Skeletal muscle tissue (tissue), 3 donors: ENCODE measurements at regions not wholly inside any gene's neighbourhood (a gene's known extent, or its start where the extent isn't known, plus 50 kb on each side); places are given as distances from the start of the nearest gene placed in this dataset.
"Not testable (repeated sequence)": the region's sequence is repeated elsewhere in the genome, so short reads cannot be mapped to it uniquely, and the experiment has no call there.

Experiments
- H3K27ac ChIP-seq: one replicate; pipeline ENCODE4 v1.7.0; 2013; ENCODE audit warnings: mild to moderate bottlenecking, low read depth, low read length, inconsistent platforms
- H3K27me3 ChIP-seq, 3 donors: one replicate each; pipeline ENCODE4 v1.7.0; 2013; ENCODE audit warnings: low read length in 3 of 3; ENCODE audit not compliant: control insufficient read depth in 3 of 3, insufficient read depth in 3 of 3
- H3K36me3 ChIP-seq, 3 donors: one replicate each; pipeline ENCODE4 v1.7.0; 2013; ENCODE audit warnings: low read length in 3 of 3; ENCODE audit not compliant: control insufficient read depth in 3 of 3, insufficient read depth in 3 of 3
- H3K4me1 ChIP-seq, 3 donors: one replicate each; pipeline ENCODE4 v1.7.0; 2013; ENCODE audit warnings: low read length in 3 of 3, mild to moderate bottlenecking in 3 of 3; ENCODE audit not compliant: control insufficient read depth in 3 of 3, insufficient read depth in 3 of 3
- H3K4me3 ChIP-seq, 3 donors: one replicate each; pipeline ENCODE4 v1.7.0; 2013; ENCODE audit warnings: low read length in 3 of 3
- H3K9ac ChIP-seq, 3 donors: one replicate each; pipeline ENCODE4 v1.7.0; 2013; ENCODE audit warnings: low read length in 3 of 3, mild to moderate bottlenecking in 3 of 3, moderate library complexity in 2 of 3, low read depth in 1 of 3
- H3K9me3 ChIP-seq, 3 donors: one replicate each; pipeline ENCODE4 v1.7.0; 2013; ENCODE audit warnings: low read length in 3 of 3; ENCODE audit not compliant: control insufficient read depth in 3 of 3
- donor health status: Osteomylitis.

GRCh38 chr3:87461443-87461842 lies 185.1 kb upstream of the POU1F1 start:
- no peak overlapping the region for H3K9ac ChIP-seq
- H3K9me3 ChIP-seq: peaks cover 0 to 2% (median 0%) of the 10 kb centered on the region in 3 donors
- H3K4me3 ChIP-seq: no peak overlapping the region
- H3K27me3 ChIP-seq: no peaks in the 10 kb centered on the region
- H3K27ac ChIP-seq: no peak overlapping the region
- H3K36me3 ChIP-seq: no peaks in the 10 kb centered on the region
- H3K4me1 ChIP-seq: no peaks in the 10 kb centered on the region

- Histone ChIP-seq H3K36me3 (no peaks in the 10 kb centered on the region), H3K27me3 (no peaks in the 10 kb centered on the region), H3K9me3 (peaks cover 0 to 2% (median 0%) of the 10 kb centered on the region in 3 donors), H3K9ac (no peak overlapping the region), H3K4me3 (no peak overlapping the region), H3K4me1 (no peaks in the 10 kb centered on the region), H3K27ac (no peak overlapping the region)
These were observed 184.7 kb upstream of the POU1F1 start for GRCh38 chr3:87461036-87461435.

- Histone ChIP-seq H3K4me3 (no peak overlapping the region), H3K36me3 (no peaks in the 10 kb centered on the region), H3K27me3 (no peaks in the 10 kb centered on the region), H3K4me1 (no peaks in the 10 kb centered on the region), H3K9ac (no peak overlapping the region), H3K9me3 (no peaks in the 10 kb centered on the region), H3K27ac (no peak overlapping the region)
These were observed 172.2 kb upstream of the POU1F1 start for GRCh38 chr3:87448558-87448957.

- H3K4me3 ChIP-seq: no peak overlapping the region
- no peaks in the 10 kb centered on the region for H3K4me1 ChIP-seq
- no peaks in the 10 kb centered on the region for H3K36me3 ChIP-seq
These were observed 170.5 kb upstream of the POU1F1 start for GRCh38 chr3:87446849-87447387.

GRCh38 chr3:87442470-87442869 lies 166.1 kb upstream of the POU1F1 start:
- Histone ChIP-seq H3K27ac (no peak overlapping the region), H3K36me3 (no peaks in the 10 kb centered on the region), H3K4me3 (no peak overlapping the region), H3K9ac (no peak overlapping the region), H3K27me3 (no peaks in the 10 kb centered on the region), H3K9me3 (no peaks in the 10 kb centered on the region), H3K4me1 (no peaks in the 10 kb centered on the region)

More at GRCh38 chr3:87446849-87447387, 170.5 kb upstream of the POU1F1 start:
- Histone ChIP-seq H3K27ac (no peak overlapping the region), H3K27me3 (no peaks in the 10 kb centered on the region), H3K9me3 (no peaks in the 10 kb centered on the region), H3K9ac (no peak overlapping the region)

GRCh38 chr3:87437765-87438164 lies 161.4 kb upstream of the POU1F1 start:
- Histone ChIP-seq H3K36me3 (no peaks in the 10 kb centered on the region), H3K27me3 (no peaks in the 10 kb centered on the region), H3K4me1 (no peaks in the 10 kb centered on the region), H3K27ac (no peak overlapping the region), H3K9me3 (no peaks in the 10 kb centered on the region), H3K4me3 (no peak overlapping the region), H3K9ac (no peak overlapping the region)

- no peak overlapping the region for H3K27ac ChIP-seq
- H3K4me3 ChIP-seq: no peak overlapping the region
- no peaks in the 10 kb centered on the region for H3K27me3 ChIP-seq
- no peak overlapping the region for H3K9ac ChIP-seq
- no peaks in the 10 kb centered on the region for H3K4me1 ChIP-seq
- H3K36me3 ChIP-seq: no peaks in the 10 kb centered on the region
- no peaks in the 10 kb centered on the region for H3K9me3 ChIP-seq
These were observed 160.6 kb upstream of the POU1F1 start for GRCh38 chr3:87436781-87437543.

GRCh38 chr3:87435926-87436620 lies 159.7 kb upstream of the POU1F1 start:
- Histone ChIP-seq H3K4me1 (no peaks in the 10 kb centered on the region), H3K27ac (no peak overlapping the region), H3K36me3 (no peaks in the 10 kb centered on the region), H3K27me3 (no peaks in the 10 kb centered on the region), H3K9ac (no peak overlapping the region), H3K9me3 (no peaks in the 10 kb centered on the region), H3K4me3 (no peak overlapping the region)

- H3K9ac ChIP-seq, H3K36me3 ChIP-seq, H3K27ac ChIP-seq, H3K27me3 ChIP-seq, H3K9me3 ChIP-seq, H3K4me1 ChIP-seq, H3K4me3 ChIP-seq: not testable (repeated sequence)
These were observed 157.1 kb upstream of the POU1F1 start for GRCh38 chr3:87433445-87433844.

- H3K9me3 ChIP-seq: no peaks in the 10 kb centered on the region
- no peaks in the 10 kb centered on the region for H3K27me3 ChIP-seq
- H3K36me3 ChIP-seq: no peaks in the 10 kb centered on the region
- H3K9ac ChIP-seq: no peak overlapping the region
- H3K27ac ChIP-seq: no peak overlapping the region
- no peak overlapping the region for H3K4me3 ChIP-seq
- no peaks in the 10 kb centered on the region for H3K4me1 ChIP-seq
These were observed 150.5 kb upstream of the POU1F1 start for GRCh38 chr3:87426918-87427317.
